Thyroid gland (tissue), 4 donors: ENCODE measurements at regions not wholly inside any gene's neighbourhood (a gene's known extent, or its start where the extent isn't known, plus 50 kb on each side); places are given as distances from the start of the nearest gene placed in this dataset.
A peak's percentile ranks its signal among the peaks of the same experiment; 100 is the strongest.

ENCODE experiments used
- CTCF ChIP-seq, 6 experiments: fragments of 200-600 bp in 3 of 6; fragments of 450-650 bp in 3 of 6; sonication (generic) in 3 of 6; IDR thresholded peaks; one replicate each; pipeline ENCODE4 v1.5.1; 2016 to 2019; ENCODE audit warnings: antibody characterized with exemption in 6 of 6, mild to moderate bottlenecking in 2 of 6, inconsistent platforms in 1 of 6, moderate library complexity in 1 of 6
- POLR2A ChIP-seq, 2 donors: fragments of 450-650 bp; IDR thresholded peaks; one replicate each; pipeline ENCODE4 v1.6.1; 2017; ENCODE audit warnings: antibody characterized with exemption in 2 of 2, mild to moderate bottlenecking in 2 of 2, moderate library complexity in 1 of 2

GRCh38 chr5:147015405-147015804 lies 136.8 kb upstream of the PPP2R2B start:
- TF ChIP-seq CTCF (IDR thresholded peaks at IDR 0.05) = peak in 1 of 6 experiments; percentile 17
- no peak for TF ChIP-seq POLR2A (IDR thresholded peaks at IDR 0.05)
